Testis (tissue), 2 donors: ENCODE measurements at regions not wholly inside any gene's neighbourhood (a gene's known extent, or its start where the extent isn't known, plus 50 kb on each side); places are given as distances from the start of the nearest gene placed in this dataset.

ENCODE experiments used
- DNase-seq: peaks from one replicate; pipeline ENCODE4 v3.0.0-alpha.2; 2019
- H3K27ac ChIP-seq, 2 donors: fragments of 200-600 bp; sonication (generic); one replicate each; pipeline ENCODE4 v1.5.1; 2019
- H3K27me3 ChIP-seq: fragments of 200-600 bp; sonication (generic); one replicate; pipeline ENCODE4 v1.5.1; 2019
- H3K36me3 ChIP-seq: fragments of 200-600 bp; sonication (generic); one replicate; pipeline ENCODE4 v1.5.1; 2017; ENCODE audit warnings: low read depth; ENCODE audit errors: missing control alignments
- H3K4me1 ChIP-seq: fragments of 200-600 bp; sonication (generic); one replicate; pipeline ENCODE4 v1.5.1; 2019
- H3K4me3 ChIP-seq, 2 donors: fragments of 200-600 bp; sonication (generic); one replicate each; pipeline ENCODE4 v1.5.1; 2017 to 2019
- H3K9me3 ChIP-seq: fragments of 200-600 bp; sonication (generic); one replicate; pipeline ENCODE4 v1.5.1; 2017
- CTCF ChIP-seq, 3 experiments: fragments of 450-650 bp in 2 of 3; fragments of 200-600 bp in 1 of 3; sonication (generic) in 1 of 3; IDR thresholded peaks; one replicate each; pipeline ENCODE4 v1.5.1; 2016 to 2019; ENCODE audit warnings: antibody characterized with exemption in 3 of 3, mild to moderate bottlenecking in 2 of 3, moderate library complexity in 1 of 3
- POLR2A ChIP-seq: fragments of 450-650 bp; IDR thresholded peaks from one replicate; pipeline ENCODE4 v1.6.1; 2017; ENCODE audit warnings: antibody characterized with exemption, mild to moderate bottlenecking, moderate library complexity
- WGBS, 2 donors: methylation state at CpG; one replicate each; pipeline ENCODE4 v1.1.5; 2018; 5-methylcytosine and 5-hydroxymethylcytosine counted together
- intact Hi-C: fragments of 100-400 bp; cut with DNase I; formaldehyde crosslinking; loops from one replicate; pipeline ENCODE4 v1.15.1; 2023; ENCODE audit warnings: low total_unique reads

GRCh38 chr21:28421716-28422524 lies 570.8 kb downstream of the LTN1 start:
- intact Hi-C loops, result no loop called here
- no peaks in the 10 kb centered on the region for H3K27me3 ChIP-seq
- no peak for DNase-seq
- no peaks in the 10 kb centered on the region for H3K36me3 ChIP-seq
- no peak overlapping the region for H3K27ac ChIP-seq
- no peaks in the 10 kb centered on the region for H3K9me3 ChIP-seq
- 64 to 73% methylated on average over 3 of the region's 3 CpGs for WGBS, 2 donors
- H3K4me3 ChIP-seq, result no peak overlapping the region
- H3K4me1 ChIP-seq, result no peaks in the 10 kb centered on the region
- TF ChIP-seq CTCF (IDR thresholded peaks at IDR 0.05) (no peak), POLR2A (no peak)

DNA sequence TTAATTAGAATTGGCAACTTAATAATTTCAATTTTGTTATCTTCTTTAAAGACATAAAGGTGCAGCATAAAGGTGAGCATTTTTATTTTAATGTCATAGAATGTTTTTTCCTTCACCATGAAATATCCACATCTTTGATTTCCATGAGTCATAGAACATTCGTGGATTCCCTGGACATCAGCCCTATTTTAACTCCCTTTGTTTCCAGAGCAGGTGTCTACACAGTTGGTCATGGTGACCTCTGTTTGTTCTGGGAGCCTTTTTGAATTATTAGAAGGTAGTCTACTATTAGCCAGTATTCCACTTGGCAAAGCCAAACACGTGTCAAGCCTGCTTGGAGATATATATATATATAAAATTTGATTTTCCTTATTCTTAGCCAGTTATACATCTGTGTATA lies 572.9 kb downstream of the LTN1 start:
- Histone ChIP-seq H3K4me1 (no peaks in the 10 kb centered on the region), H3K9me3 (no peaks in the 10 kb centered on the region), H3K27ac (no peak overlapping the region), H3K27me3 (no peaks in the 10 kb centered on the region), H3K36me3 (no peaks in the 10 kb centered on the region), H3K4me3 (no peak overlapping the region)
- intact Hi-C loops, result no loop called here
- TF ChIP-seq POLR2A (no peak), CTCF (IDR thresholded peaks at IDR 0.05) (no peak)
- 64 to 77% methylated on average over 2 of the region's 2 CpGs for WGBS, 2 donors
- no peak for DNase-seq

DNA sequence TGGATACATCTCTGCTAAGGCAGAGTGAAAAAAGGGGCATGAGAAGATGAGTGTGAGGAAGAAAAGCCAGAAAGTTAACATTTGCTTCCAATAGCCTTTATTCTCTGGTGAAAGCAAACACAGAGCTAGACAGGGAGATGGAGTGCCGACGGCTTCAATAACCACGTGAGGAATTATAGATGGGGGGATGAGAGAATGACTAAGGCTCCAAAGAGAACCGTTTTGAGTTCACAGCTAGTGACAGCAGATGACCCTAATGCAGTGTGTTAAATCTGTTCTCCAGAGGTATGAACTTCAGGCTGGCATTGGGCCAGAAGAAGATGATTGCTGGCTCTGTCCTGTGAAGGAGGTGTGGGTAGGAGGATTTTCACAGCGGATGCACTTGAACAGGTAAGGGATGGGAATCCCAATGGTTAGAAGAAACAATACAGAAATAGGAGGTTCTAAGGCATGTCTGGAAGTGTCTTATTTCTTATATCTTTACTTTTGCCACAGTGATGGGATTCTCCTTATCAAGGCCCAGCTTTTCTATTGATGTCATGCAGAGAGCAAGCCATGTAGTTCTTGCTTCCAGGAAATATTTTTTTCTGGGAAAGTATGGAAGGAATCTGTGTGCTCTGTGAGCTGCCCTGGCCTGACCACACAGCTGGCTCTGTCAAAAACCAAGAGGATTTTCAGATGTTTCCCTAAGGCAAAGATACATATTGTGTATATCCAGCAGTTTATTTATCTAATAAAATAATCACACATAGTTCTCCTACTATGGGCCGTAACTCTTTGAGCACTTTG lies 573.8 kb downstream of the LTN1 start:
- Histone ChIP-seq H3K36me3 (no peaks in the 10 kb centered on the region), H3K27me3 (no peaks in the 10 kb centered on the region), H3K9me3 (no peaks in the 10 kb centered on the region), H3K27ac (no peak overlapping the region), H3K4me1 (no peaks in the 10 kb centered on the region), H3K4me3 (no peak overlapping the region)
- no peak for TF ChIP-seq CTCF (IDR thresholded peaks at IDR 0.05)
- no peak for TF ChIP-seq POLR2A
- DNase-seq, result no peak
- 74 to 75% methylated on average over 6 of the region's 6 CpGs for WGBS, 2 donors
- intact Hi-C loops, result no loop called here

GRCh38 chr21:28410256-28410655 lies 582.4 kb downstream of the LTN1 start:
- Histone ChIP-seq H3K27me3 (no peaks in the 10 kb centered on the region), H3K36me3 (no peaks in the 10 kb centered on the region), H3K27ac (no peak overlapping the region), H3K4me1 (no peaks in the 10 kb centered on the region), H3K4me3 (no peak overlapping the region), H3K9me3 (no peaks in the 10 kb centered on the region)
- no peak for DNase-seq
- WGBS, 2 donors, result 70 to 79% methylated on average over 2 of the region's 2 CpGs
- intact Hi-C loops, result no loop called here
- no peak for TF ChIP-seq CTCF (IDR thresholded peaks at IDR 0.05)
- TF ChIP-seq POLR2A, result no peak
